Sigmoid colon (tissue), 4 donors: ENCODE measurements at regions not wholly inside any gene's neighbourhood (a gene's known extent, or its start where the extent isn't known, plus 50 kb on each side); places are given as distances from the start of the nearest gene placed in this dataset.

Experiments used
- CTCF ChIP-seq, 4 experiments: fragments of 450-650 bp in 3 of 4; fragments of 200-600 bp in 1 of 4; IDR thresholded peaks; one replicate each; pipeline ENCODE4 v1.5.1; 2016 to 2019; ENCODE audit warnings: antibody characterized with exemption in 4 of 4, mild to moderate bottlenecking in 3 of 4, moderate library complexity in 2 of 4
- POLR2A ChIP-seq, 2 donors: fragments of 450-650 bp; IDR thresholded peaks; one replicate each; pipeline ENCODE4 v1.6.1; 2016; ENCODE audit warnings: antibody characterized with exemption in 2 of 2, mild to moderate bottlenecking in 2 of 2, moderate library complexity in 2 of 2
- POLR2AphosphoS5 ChIP-seq, 4 donors: sonication (generic); formaldehyde crosslinking; IDR thresholded peaks; one replicate each; pipeline ENCODE4 v1.6.1; 2017; ENCODE audit warnings: antibody characterized with exemption in 4 of 4

- TF ChIP-seq CTCF (IDR thresholded peaks at IDR 0.05) (no peak), POLR2A (IDR thresholded peaks at IDR 0.05) (no peak), POLR2AphosphoS5 (IDR thresholded peaks at IDR 0.05) (no peak)
Observed at GRCh38 chr3:124478830-124479229, 251.4 kb upstream of the UMPS start.
